SU-DHL-6 (cell line): ENCODE measurements at regions not wholly inside any gene's neighbourhood (a gene's known extent, or its start where the extent isn't known, plus 50 kb on each side); places are given as distances from the start of the nearest gene placed in this dataset.

ENCODE experiments used
- EZH2phosphoT487 ChIP-seq: fragments of 200-600 bp; sonication (generic), shearing (Covaris generic); conservative IDR thresholded peaks from 2 replicates; pipeline ENCODE4 v1.6.1; 2018; ENCODE audit warnings: mild to moderate bottlenecking, antibody characterized with exemption, low read length, moderate library complexity, mixed read lengths
- TF ChIP-seq, protein P1 (sequence below): fragments of 200-600 bp; sonication (generic); IDR thresholded peaks from one replicate; pipeline ENCODE4 v1.5.1; 2017; ENCODE audit warnings: antibody characterized with exemption, mild to moderate bottlenecking, low read length, moderate library complexity; ENCODE audit not compliant: insufficient read depth, poor library complexity, severe bottlenecking

DNA sequence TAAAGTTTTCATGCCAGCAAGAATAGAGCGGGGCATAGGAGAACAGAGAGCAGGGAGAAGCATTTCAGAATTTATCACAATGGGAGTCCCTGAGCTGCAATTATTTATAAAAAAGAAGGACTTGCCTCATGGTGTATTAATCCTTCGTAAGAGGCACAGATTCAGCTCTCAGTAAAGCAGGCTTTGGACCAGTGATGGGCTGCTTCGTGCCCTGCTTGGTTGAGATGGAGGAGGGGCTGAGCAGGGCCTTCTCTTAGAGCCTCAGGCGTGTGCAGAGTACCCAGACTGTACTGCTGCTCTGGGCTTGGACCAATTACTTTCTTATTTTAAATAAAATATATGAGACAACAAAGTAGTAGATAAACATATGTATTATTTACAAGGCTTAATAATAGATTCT, 265.7 kb upstream of the SLC10A2 start:
- TF ChIP-seq, protein P1, sequence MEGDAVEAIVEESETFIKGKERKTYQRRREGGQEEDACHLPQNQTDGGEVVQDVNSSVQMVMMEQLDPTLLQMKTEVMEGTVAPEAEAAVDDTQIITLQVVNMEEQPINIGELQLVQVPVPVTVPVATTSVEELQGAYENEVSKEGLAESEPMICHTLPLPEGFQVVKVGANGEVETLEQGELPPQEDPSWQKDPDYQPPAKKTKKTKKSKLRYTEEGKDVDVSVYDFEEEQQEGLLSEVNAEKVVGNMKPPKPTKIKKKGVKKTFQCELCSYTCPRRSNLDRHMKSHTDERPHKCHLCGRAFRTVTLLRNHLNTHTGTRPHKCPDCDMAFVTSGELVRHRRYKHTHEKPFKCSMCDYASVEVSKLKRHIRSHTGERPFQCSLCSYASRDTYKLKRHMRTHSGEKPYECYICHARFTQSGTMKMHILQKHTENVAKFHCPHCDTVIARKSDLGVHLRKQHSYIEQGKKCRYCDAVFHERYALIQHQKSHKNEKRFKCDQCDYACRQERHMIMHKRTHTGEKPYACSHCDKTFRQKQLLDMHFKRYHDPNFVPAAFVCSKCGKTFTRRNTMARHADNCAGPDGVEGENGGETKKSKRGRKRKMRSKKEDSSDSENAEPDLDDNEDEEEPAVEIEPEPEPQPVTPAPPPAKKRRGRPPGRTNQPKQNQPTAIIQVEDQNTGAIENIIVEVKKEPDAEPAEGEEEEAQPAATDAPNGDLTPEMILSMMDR, result no peak
- no peak for TF ChIP-seq EZH2phosphoT487
